KMS-11 (cell line): ENCODE measurements at regions not wholly inside any gene's neighbourhood (a gene's known extent, or its start where the extent isn't known, plus 50 kb on each side); places are given as distances from the start of the nearest gene placed in this dataset.

Experiments used
- H2AFZ ChIP-seq: fragments of 200-600 bp; sonication (generic); 2 replicates; pipeline ENCODE4 v1.6.1; 2016; ENCODE audit warnings: antibody characterized with exemption, mixed run types, low read depth
- H3K27ac ChIP-seq: fragments of 200-600 bp; sonication (generic); 2 replicates; pipeline ENCODE4 v1.6.1; 2016; ENCODE audit warnings: mild to moderate bottlenecking, mixed run types
- H3K27me3 ChIP-seq: fragments of 200-600 bp; sonication (generic); 2 replicates; pipeline ENCODE4 v1.6.1; 2017; ENCODE audit warnings: mild to moderate bottlenecking, low read depth, mixed run types, moderate library complexity; ENCODE audit not compliant: insufficient read depth
- H3K36me3 ChIP-seq: fragments of 200-600 bp; sonication (generic); 2 replicates; pipeline ENCODE4 v1.6.1; 2017; ENCODE audit warnings: mild to moderate bottlenecking, mixed run types; ENCODE audit not compliant: insufficient read depth
- H3K4me1 ChIP-seq: fragments of 200-600 bp; sonication (generic); 2 replicates; pipeline ENCODE4 v1.6.1; 2016; ENCODE audit warnings: mild to moderate bottlenecking, low read depth, mixed run types; ENCODE audit not compliant: poor library complexity, severe bottlenecking
- H3K4me2 ChIP-seq: fragments of 200-600 bp; sonication (generic); 2 replicates; pipeline ENCODE4 v1.7.0; 2016; ENCODE audit warnings: mild to moderate bottlenecking, mixed run types
- H3K4me3 ChIP-seq: fragments of 200-600 bp; sonication (generic); IDR thresholded peaks from 2 replicates; pipeline ENCODE4 v1.6.1; 2017; ENCODE audit warnings: low read depth, low read length, mixed read lengths; ENCODE audit not compliant: insufficient read depth
- H3K79me2 ChIP-seq: fragments of 200-600 bp; sonication (generic); 2 replicates; pipeline ENCODE4 v1.6.1; 2016; ENCODE audit warnings: low read depth, mixed run types; ENCODE audit not compliant: insufficient read depth
- H3K9ac ChIP-seq: fragments of 200-600 bp; sonication (generic); 2 replicates; pipeline ENCODE4 v1.6.1; 2016; ENCODE audit warnings: mild to moderate bottlenecking, mixed run types
- H4K20me1 ChIP-seq: fragments of 200-600 bp; sonication (generic); 2 replicates; pipeline ENCODE4 v1.6.1; 2016; ENCODE audit warnings: mild to moderate bottlenecking, mixed run types; ENCODE audit not compliant: insufficient read depth
- TF ChIP-seq, protein P1 (sequence below): fragments of 200-600 bp; sonication (generic); conservative IDR thresholded peaks from 2 replicates; pipeline ENCODE4 v1.6.1; 2017; ENCODE audit warnings: low read depth, mild to moderate bottlenecking, antibody characterized with exemption, low read length, moderate library complexity, mixed read lengths

DNA sequence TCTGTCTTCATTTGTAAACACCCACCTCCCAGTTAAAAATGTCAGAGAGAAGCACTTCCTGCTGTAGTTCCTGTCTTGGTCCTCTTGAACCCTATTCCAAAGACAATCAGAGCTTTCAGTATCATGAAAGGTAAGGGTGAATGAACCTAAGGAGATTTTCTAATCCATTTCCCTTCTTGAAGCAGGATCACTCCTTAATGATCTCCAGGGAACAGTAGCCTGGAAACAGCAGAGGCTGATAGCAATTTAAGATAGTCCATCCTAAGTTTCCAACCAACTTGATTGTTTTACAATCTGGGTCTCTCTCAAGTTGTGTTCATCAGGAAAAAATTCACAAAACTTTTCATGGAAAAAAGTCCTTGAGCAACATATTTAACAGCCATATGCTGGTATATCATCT is 273.6 kb downstream of the NEBL start:
- Histone ChIP-seq H3K27ac (no peak overlapping the region), H2AFZ (no peak overlapping the region), H3K4me2 (no peak overlapping the region)

DNA sequence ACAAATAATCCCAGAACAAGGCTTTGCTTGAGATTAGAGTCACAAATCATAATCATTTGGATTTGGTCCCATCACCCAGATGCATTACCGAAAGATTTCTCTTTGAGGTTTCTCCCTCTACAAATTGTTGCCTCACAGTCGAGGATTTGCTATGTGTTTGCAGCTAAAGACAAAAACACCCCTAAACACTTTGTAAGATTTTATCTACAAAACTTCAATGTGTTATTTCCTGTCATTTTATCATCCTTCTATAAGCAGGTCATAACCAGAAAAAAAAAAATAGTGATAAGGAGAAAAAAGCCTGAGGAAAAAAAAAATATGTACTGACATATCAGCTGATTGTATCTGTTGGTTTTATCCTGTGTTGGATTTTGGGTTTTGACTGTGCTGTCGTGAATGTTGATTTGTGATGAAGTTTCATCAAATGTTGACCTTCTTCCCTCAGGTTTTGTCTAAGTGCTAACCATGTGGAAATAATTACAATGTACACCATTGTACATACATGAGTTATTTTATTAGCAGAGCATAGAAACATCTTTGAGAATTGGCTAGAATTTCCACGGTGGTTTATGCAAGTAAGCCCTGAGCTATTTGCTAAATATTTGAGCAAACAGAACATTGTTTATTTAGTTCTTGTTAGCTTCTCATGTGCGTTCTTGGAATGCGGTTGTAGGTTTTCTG is 274.4 kb downstream of the NEBL start:
- Histone ChIP-seq H3K27ac (no peak overlapping the region), H3K79me2 (no peaks in the 10 kb centered on the region), H3K4me1 (no peaks in the 10 kb centered on the region), H2AFZ (no peak overlapping the region), H3K9ac (no peak overlapping the region), H3K36me3 (no peaks in the 10 kb centered on the region), H3K4me2 (no peak overlapping the region), H3K27me3 (no peaks in the 10 kb centered on the region), H4K20me1 (no peaks in the 10 kb centered on the region; the same call in 1 of the 2 replicates), H3K4me3 (no peak overlapping the region)
- TF ChIP-seq, protein P1, sequence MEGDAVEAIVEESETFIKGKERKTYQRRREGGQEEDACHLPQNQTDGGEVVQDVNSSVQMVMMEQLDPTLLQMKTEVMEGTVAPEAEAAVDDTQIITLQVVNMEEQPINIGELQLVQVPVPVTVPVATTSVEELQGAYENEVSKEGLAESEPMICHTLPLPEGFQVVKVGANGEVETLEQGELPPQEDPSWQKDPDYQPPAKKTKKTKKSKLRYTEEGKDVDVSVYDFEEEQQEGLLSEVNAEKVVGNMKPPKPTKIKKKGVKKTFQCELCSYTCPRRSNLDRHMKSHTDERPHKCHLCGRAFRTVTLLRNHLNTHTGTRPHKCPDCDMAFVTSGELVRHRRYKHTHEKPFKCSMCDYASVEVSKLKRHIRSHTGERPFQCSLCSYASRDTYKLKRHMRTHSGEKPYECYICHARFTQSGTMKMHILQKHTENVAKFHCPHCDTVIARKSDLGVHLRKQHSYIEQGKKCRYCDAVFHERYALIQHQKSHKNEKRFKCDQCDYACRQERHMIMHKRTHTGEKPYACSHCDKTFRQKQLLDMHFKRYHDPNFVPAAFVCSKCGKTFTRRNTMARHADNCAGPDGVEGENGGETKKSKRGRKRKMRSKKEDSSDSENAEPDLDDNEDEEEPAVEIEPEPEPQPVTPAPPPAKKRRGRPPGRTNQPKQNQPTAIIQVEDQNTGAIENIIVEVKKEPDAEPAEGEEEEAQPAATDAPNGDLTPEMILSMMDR, result no peak

More for the DNA sequence above, 273.6 kb downstream of the NEBL start:
- Histone ChIP-seq H3K27me3 (no peaks in the 10 kb centered on the region), H3K4me3 (no peak overlapping the region), H4K20me1 (no peaks in the 10 kb centered on the region; the same call in 1 of the 2 replicates), H3K79me2 (no peaks in the 10 kb centered on the region), H3K36me3 (no peaks in the 10 kb centered on the region), H3K4me1 (no peaks in the 10 kb centered on the region), H3K9ac (no peak overlapping the region)
- TF ChIP-seq, protein P1, result no peak

GRCh38 chr10:20620981-20621380 is 276.1 kb downstream of the NEBL start:
- H3K9ac ChIP-seq, result no peak overlapping the region

DNA sequence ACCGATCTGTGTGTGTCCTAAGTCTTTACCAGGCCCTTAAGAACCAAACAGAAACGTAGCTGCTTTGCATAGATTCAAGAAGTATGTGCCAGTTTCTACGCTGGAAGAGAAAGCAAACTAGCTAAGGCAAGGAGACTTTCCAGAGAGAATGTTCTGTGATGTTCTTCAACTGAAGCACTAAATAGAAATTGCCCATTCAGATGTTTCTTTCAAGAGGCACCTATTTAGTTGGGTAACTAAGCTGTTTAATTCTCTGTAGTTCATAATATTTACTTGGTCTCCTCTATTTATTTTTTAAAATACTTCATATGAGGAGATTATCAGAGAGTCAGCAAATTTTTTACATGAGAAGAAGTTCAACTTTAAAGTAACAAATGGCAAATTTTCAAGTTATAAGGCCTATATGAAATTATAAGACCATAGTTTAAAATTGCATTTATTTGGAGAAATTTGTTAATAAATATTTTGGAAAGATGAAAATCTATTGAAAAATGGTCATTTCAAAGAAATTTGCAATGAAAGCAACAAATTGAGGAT is 279.0 kb downstream of the NEBL start:
- Histone ChIP-seq H3K27ac (no peak overlapping the region), H3K79me2 (no peaks in the 10 kb centered on the region), H3K4me2 (no peak overlapping the region), H3K4me1 (no peaks in the 10 kb centered on the region), H4K20me1 (no peaks in the 10 kb centered on the region), H3K27me3 (no peaks in the 10 kb centered on the region), H3K36me3 (no peaks in the 10 kb centered on the region), H3K4me3 (no peak overlapping the region), H2AFZ (no peak overlapping the region), H3K9ac (no peak overlapping the region)
- TF ChIP-seq, protein P1, result no peak

More at GRCh38 chr10:20620981-20621380, 276.1 kb downstream of the NEBL start:
- Histone ChIP-seq H2AFZ (no peak overlapping the region), H3K4me1 (no peaks in the 10 kb centered on the region), H3K4me2 (no peak overlapping the region), H3K79me2 (no peaks in the 10 kb centered on the region), H3K4me3 (no peak overlapping the region), H4K20me1 (no peaks in the 10 kb centered on the region), H3K27me3 (no peaks in the 10 kb centered on the region), H3K27ac (no peak overlapping the region), H3K36me3 (no peaks in the 10 kb centered on the region)
- TF ChIP-seq, protein P1, result no peak
